NOMO-1 treated with dmso at 0.1 percent for 144 hours (cell line): ENCODE measurements at regions not wholly inside any gene's neighbourhood (a gene's known extent, or its start where the extent isn't known, plus 50 kb on each side); places are given as distances from the start of the nearest gene placed in this dataset.

Source experiments
- DNase-seq: peaks from one replicate; lab custom pipeline; 2025; ENCODE audit not compliant: unreplicated experiment; lab: John Stamatoyannopoulos, UW

DNA sequence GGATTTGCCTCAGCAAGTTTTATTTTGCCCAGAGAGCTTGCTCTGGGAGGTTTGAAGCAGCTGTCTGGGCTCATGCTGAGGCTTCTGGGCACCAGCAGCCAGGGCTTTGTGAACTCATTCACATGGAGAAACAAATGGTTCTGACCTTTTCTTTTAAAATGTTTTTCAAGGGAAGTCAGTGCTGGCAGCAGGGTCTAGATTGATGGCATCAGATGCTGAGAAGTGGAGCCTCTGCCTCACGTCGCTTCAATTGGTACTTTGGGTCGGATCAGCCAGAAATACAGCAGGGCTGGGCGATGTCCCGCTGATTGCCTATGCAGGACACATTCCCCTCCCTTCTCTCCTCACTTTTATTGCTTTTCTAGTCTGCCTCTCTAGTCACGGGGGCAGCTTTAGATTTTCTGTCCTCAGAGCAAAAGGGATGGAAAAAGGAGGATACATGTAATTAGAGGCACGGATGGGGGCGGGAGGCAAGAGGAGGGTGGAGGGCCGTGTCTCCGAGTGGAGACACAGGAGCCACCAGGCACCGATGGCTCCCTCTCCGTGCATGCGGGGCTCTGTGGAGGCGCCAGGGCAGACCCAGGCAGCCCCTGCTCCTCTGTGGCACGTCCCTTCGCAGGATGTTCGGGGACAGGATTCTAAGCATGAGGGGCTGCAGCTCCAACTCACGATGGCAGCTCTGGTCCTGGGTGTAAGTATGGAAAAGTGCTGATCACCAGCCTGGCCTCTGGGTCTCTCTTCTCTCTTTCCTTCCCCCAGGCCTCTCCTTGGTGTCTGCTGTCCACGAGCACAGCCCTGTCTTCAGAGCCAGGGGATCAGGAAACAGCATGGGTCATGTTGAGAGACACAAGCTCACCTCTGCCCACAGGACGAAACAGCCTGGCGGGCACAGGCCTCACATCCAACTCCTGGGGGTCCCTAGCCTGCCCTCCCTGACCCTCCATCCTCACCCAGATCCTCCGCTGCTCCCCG lies 116.1 kb downstream of the FAM43A start:
- no peak for DNase-seq

DNA sequence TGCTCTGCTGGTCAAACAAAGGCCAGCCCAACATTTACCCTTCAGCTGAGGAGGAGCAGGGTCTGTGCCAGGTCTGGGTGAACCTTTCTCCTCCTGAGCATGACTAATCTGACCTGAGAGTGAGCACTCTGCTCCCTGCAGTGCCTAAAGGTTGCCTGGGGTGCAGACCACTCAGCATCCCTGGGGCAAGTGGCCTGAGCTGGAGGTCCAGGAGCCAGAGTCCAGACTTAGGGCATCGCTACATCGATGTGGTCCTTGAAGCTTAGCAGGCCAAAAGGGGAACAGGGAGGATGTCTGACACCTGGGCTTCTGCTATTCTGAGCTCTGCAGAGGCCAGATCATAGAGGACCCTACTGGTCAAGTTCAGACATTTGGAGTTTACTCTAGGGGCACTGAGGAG lies 119.1 kb downstream of the FAM43A start:
- DNase-seq = no peak

DNA sequence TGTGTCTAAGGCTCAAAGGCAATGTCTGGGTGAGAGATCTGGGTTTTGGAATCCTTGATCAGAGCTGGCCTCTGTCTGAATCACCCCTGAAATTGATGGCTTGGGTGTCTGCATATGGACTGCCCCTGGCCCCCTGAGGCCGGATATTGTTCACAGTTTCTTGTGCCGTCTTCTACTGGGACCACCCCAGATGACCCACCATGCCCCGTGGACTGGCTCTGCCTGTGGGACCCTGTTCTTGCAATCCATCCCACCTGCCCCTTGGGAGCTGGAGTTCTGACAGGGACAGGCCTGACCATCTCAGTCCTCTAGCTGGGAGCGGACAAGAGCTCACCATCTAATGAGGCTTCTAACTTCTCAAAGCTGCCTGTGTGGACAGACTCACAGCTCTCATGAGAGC lies 119.9 kb downstream of the FAM43A start:
- DNase-seq = no peak

DNA sequence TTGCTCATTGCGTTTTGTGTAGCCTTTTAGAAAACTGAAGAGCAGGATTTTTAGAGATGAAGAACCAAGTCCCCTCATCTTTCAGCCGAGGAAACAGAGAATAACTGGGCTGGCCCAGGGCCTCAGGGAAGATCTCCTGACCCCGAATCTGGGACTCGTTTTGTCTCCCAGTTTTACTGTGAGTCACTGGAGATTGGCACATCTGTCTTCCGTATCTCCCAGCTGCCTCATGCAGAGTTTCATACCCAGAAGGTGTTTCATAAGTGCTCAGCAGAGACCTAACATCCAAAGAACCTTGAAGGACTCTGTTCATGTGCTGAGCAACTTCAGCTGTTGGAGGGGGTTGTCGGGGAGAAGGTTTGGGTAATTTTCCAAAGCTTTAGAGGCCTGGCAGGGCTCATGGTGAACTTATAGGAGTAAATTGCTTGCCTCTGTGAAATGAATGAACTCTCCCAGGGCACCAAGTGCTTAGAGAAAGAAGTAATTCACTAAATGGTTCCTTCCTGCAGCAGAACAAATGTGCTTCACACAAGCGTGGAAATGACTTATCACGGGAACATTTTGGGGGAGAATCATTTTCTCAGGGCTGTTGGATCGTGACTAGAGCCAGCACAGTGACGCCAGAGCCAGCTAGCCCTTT lies 121.4 kb downstream of the FAM43A start:
- DNase-seq = no peak

DNA sequence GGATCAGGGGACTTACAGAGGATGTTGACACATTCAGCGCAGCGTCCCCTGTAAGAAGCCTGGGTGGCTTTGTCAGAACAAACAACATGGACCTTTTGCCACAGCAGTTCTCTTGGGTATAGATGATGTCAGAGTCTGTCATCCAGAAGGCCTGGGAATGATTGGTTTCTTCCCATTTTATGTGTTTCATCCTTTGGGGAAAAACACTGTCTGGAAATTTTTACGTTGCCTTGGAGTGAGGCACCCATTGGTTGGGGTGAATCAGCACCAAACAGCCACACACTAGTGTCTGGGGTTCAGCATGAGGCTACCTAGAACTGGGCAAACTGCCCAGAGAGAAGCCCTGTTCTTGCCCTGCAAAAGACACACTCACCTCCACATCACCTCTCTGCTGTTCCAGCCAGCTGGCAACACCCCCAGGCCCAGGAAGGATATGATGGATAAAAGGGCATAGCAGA lies 123.0 kb downstream of the FAM43A start:
- DNase-seq = no peak

DNA sequence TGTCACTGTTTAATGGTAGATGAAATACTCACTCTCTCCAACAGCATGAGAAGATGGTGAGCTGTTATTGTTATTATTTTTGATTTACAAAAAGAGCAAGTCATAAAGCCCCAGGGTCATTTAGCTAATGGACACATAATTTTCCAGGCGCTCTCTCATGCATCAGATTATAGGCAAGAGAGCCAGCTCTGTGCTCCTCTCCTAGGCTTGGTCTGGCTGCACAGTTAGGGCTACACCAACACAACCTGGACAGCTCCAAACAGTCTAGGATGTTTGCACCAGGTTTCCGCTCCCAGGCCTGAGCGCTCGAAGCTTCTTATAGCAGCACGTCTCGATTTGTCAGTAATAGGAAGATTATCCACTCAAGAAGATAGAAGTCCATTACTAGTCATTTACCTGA lies 123.7 kb downstream of the FAM43A start:
- DNase-seq = no peak

DNA sequence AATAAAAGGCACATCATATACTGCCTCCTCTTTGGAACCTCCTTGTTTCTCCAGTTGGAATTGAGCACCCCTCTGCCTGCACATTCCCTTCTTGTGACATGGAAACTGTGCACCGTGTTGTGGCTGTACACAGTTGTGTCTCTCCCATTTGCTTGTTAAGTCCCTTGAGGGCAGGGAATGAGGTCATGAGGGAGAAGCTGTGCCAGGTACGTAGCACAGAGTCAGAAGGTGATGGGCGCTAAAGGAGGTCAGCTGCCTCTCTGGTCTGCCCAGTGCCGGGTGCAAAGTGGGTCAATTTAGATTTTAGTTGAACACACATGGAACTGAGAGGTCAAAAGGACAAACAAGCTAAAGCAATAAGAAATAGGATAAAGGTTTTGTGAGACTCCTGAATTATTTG lies 124.4 kb downstream of the FAM43A start:
- no peak for DNase-seq

DNA sequence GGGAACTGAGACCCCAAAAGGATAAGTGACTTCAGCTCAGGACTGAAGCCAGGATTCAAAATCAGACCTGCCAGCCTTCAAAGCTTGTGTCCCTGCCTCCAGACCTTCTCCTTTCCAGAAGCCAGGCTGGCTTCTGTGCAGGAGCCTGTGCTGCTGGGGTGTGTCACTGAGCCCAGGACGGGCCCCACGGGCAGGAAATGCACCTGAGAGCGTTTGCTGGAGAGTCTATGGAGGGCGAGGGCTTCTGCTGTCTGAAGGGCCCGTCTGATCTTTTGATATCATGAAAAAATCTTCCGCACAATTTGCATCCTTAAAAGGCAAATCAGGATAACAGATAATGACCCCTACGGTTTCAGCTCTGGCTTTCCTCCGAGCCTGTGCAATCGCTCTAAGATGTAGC lies 125.4 kb downstream of the FAM43A start:
- no peak for DNase-seq

DNA sequence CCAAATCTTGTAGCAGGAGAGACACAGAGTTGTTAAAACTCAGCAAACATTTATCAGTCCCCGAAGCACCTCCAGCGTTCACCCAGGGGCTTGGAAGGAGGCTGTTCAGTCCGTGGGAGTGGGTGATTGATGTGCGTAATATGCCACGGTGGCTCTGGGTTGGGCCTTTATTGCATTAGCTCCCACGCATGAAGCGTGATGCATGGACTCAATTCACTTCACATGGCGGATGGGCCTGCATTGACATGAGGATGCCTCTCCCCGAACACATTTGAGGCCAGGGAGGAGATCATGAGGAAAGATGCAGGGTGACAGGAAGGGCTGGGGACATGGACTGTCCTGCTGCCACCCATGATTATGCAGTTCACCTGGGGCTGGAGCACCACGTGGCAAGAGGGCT lies 126.5 kb downstream of the FAM43A start:
- no peak for DNase-seq

DNA sequence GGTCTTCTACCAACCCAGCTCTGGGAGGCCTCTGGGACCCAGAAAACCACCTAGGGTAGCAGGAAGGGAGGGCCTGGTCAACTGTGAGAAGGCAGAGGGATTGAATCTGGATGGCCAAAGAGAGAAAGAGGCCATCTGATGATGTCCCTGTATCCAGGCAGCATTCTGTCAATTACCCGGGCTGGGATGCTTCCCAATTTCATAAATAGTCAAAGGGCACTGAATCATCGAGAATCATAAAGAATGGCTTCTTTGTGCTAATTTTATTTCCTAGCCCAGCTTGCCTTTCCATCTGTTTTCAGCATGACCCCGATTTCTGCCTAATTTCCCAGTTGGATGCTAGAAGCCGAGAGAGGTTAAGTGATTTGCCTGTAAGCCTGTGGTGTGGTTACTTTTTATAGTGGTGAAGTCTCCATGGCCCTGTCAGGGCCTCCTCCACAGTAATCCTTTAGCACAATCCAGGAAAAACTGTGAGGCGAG lies 129.2 kb downstream of the FAM43A start:
- DNase-seq = no peak

DNA sequence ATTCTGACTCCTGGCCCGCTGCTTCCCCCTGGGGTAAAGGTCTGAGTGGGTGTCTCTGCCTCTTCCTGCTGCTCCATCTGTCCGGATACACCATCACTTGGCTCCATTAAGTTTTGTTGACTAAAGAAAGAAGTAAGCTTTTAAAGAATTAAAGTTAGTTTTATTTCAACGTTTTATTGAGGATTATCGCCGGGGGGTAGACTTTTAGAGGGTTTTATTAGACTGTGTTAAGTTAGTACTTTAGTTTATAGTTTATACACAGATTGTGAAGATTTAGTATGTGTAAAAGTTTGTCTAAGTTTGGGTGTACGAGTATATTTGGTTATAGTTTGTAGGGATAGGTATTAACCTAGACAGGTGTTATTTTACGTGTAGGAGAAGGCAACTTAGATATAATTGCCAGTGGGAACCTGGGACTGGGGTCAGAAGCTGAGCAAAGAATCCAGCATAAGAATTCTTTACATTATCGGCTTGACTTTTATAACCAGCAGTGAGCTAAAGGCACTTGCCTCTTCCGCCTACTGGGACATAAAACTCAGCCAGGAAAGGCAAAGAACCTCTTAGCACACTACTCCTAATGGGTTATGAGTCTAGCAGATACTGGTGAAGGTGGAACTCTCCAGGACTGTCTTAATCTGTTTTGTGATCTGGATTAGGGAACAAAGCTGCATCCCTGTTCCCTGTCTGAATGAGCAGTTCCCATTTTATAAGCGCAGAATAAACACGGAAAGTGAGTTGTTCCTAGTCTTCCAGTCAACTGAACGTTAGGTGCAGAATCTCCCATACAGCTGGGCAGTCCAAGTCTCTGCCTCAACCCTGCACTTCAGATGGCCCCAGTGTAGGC lies 131.3 kb downstream of the FAM43A start:
- DNase-seq = no peak

DNA sequence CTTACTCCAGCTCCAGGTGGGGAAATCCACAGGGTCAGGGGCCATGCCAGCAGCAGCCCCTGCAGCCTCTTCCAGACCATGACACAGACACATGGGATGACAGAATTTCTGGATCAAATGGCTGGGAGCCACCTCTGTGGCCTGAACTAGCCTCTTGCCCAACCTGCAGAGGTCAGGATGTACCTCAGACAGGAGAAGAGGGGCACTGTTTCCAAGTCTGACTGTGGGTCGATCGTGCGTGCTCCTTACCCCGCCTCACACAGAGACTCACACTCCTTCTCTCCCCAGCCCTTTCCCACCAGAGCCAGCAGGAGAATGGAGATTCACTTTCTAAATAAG lies 131.9 kb downstream of the FAM43A start:
- no peak for DNase-seq

DNA sequence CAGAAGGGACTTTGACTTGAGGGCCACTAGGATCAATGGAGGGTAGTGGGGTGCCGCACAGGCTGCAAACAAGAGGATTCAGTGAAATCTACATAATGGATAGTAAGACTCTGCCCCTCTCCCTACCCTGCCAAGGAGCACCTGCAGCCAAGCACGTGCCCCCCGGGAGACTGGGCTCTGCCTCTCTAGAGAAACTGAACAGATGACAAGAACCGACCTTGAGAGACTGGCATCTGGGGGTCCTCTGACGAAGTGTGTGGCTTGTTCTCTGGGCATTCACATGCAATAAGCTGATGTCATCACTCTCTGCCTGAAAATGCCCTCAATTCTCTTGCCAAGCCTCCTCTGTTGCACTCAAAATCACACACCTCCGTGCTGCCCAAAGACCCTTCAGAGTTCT lies 132.3 kb downstream of the FAM43A start:
- DNase-seq = no peak

DNA sequence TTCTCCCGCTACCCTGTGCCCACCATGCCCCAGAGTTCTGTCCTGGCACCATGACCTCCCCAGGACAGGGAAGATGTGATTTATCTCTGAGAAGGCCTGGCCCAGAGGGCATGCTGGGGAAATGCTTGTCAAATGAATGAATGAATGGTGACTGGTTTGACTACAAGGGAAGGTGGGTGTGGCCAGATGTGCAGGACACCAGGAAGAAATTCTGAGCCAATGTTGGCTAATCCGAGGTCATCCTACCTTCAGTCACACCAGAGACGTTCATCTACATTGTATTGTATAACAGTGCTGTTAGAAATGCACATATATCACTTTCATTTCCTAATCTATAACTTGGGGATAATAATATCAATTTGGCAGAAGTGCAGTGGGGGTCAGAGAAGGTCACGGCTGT lies 138.4 kb downstream of the FAM43A start:
- no peak for DNase-seq

DNA sequence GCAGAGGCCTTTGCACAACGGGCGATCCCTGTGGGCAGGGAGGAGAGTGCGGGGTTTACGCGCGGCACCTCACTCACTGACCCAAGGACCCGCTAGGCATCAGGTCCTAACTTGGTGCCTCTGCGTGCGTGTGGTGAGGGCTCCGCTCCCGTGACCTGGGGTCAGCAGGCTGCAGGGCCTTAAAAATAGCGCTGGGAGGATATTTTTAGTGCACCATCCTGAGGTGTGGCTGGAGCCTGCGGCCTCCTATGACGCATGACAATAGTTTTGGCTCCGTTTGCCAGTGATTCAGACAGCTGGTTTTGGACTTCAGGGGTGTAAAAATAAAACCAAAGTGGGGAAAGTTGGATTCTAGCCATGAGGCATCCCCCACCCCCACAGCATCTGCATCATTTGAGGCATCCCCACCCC lies 139.0 kb downstream of the FAM43A start:
- no peak for DNase-seq

DNA sequence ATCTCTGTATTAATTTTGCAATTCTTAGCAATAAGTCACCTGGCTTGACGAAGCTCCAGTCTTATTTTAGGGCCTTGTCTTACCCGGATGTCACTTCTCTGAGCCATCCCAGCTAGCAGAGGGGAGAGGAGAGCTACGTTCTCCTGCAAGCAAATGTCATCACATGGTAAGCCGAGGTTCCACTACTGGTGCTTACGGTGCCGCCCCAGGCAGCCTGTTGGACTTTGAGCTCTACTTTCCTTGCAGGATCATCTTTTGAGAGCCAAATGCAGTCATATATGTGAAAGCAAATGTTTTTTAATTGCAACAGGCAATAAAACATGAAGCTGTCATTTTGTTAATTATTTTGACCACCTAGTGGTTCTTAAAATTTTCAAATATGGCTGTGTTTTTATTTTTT lies 140.9 kb downstream of the FAM43A start:
- DNase-seq = no peak

DNA sequence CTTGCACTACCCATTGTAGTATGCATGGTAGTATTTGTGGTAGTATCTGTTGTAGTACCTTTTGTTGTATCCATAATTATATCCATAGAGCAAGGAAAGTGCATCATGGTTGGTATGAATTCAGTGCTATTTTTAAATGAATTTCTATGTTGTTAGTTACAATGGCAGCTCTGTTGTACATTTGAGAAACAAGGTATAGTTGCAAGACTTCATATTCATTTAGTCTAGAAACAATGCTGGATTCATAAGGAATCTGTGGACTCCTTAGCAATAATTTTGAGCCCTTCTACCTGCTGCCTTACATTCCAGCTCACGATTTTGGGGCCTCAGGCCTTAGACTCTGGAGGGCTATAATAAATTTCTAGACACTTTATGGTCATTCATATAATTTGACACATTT lies 141.8 kb downstream of the FAM43A start:
- DNase-seq = no peak

DNA sequence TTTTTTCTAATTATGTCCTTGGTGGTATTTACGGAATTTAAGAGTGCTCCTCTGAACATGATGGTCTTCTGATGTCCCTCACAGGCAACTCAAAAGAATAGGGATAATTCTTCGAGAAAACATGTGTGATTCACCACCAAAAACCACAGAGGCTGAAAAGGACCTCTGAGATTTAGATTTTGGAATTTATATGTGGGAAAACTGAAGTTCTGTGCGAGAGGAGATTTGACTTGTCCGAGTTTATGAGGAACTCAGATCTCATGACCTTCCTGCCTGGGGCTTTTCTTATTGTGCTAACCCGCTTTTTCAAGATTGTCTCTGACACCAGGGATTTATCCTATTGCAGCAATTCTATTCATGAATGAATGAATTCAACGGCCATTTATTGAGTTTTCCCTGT lies 142.4 kb downstream of the FAM43A start:
- no peak for DNase-seq

DNA sequence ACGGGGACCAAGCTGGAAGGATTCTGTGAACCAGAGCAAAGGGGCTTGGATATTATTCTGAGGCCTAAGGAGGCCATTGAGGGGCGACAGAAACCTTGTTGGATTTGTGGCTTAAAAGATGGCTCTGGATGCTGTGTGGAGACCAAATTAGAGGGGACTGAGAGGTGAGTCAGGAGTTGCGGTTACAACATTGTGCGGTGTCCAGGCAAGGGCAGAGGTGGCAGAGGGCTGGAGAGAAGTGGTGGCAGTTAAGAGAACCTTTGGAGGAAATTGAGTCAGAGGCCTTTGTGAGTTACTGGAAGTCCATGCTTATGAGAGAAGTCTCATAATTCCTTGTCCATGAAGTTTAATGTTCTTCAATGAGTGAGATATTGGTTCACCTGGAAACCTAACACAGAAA lies 143.2 kb downstream of the FAM43A start:
- no peak for DNase-seq

DNA sequence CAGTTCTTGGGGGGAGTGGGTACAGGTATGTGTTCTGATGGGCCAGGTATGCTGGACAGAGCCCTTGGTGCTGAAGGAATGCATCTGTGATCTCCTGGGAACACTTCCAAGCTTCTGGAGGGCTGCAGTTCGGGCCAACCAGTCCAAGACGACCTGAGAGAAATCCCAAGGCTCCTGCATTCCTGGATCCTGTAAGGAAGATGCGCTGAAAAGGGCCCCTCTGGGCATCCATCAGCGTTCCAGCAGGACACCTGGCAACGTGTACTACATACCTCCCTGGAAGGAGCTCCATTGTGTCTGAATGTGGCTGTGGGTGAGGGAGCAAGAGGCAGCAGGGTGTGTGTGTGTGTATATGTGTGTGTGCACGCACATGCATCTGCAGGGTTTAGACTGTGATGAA lies 144.7 kb downstream of the FAM43A start:
- no peak for DNase-seq

DNA sequence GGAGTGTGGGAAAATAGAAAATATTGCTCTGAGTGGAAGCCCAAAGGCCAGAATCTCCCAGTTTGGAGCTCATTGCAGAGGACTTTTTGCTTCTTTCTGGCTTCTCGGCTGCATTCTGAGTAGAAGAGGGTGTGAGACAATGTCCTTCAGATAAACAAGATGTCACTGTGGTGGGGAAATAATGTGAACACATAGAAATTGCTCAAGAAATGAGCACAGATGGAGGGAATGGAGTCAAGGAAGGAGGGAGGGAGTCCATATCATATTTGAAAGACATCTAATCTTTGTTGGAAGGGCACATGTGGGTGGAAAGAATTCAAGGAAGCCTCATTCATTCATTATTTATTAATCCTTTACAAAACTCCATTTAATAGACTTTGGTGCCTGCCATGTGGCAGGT lies 145.3 kb downstream of the FAM43A start:
- no peak for DNase-seq
